OCI-LY1 (cell line): ENCODE measurements at regions not wholly inside any gene's neighbourhood (a gene's known extent, or its start where the extent isn't known, plus 50 kb on each side); places are given as distances from the start of the nearest gene placed in this dataset.

Source experiments
- H2AFZ ChIP-seq: fragments of 200-600 bp; sonication (generic), shearing (Covaris generic); 2 replicates; pipeline ENCODE4 v1.6.0; 2014; ENCODE audit warnings: antibody characterized with exemption, mild to moderate bottlenecking, low read length
- H3F3A ChIP-seq: fragments of 200-600 bp; sonication (generic), shearing (Covaris generic); 2 replicates; pipeline ENCODE4 v1.6.0; 2014; ENCODE audit warnings: mild to moderate bottlenecking, antibody characterized with exemption, low read length, moderate library complexity; ENCODE audit not compliant: insufficient read depth
- H3K27ac ChIP-seq: fragments of 200-600 bp; sonication (generic); 2 replicates; pipeline ENCODE4 v1.5.1; 2014; ENCODE audit warnings: low read length, mixed run types, mild to moderate bottlenecking, low read depth; ENCODE audit not compliant: poor library complexity, severe bottlenecking
- H3K27me3 ChIP-seq: fragments of 200-600 bp; sonication (generic); 2 replicates; pipeline ENCODE4 v1.6.0; 2014; ENCODE audit warnings: antibody characterized with exemption, mild to moderate bottlenecking, low read length, moderate library complexity; ENCODE audit not compliant: insufficient read depth
- H3K36me3 ChIP-seq: fragments of 200-600 bp; sonication (generic); 2 replicates; pipeline ENCODE4 v1.6.1; 2014; ENCODE audit warnings: mild to moderate bottlenecking, antibody characterized with exemption, low read length, moderate library complexity, mixed read lengths; ENCODE audit not compliant: insufficient read depth
- H3K4me1 ChIP-seq: fragments of 200-600 bp; sonication (generic); 2 replicates; pipeline ENCODE4 v1.5.1; 2014; ENCODE audit warnings: mild to moderate bottlenecking, low read length, moderate library complexity; ENCODE audit not compliant: insufficient read depth, severe bottlenecking
- H3K4me2 ChIP-seq: fragments of 200-600 bp; sonication (generic), shearing (Covaris generic); 2 replicates; pipeline ENCODE4 v1.6.1; 2014; ENCODE audit warnings: low read length
- H3K4me3 ChIP-seq: fragments of 200-600 bp; sonication (generic); 2 replicates; pipeline ENCODE4 v1.5.1; 2014; ENCODE audit warnings: low read length, low read depth, mild to moderate bottlenecking, mixed read lengths; ENCODE audit not compliant: poor library complexity, severe bottlenecking
- H3K79me2 ChIP-seq: fragments of 200-600 bp; shearing (Covaris generic); 2 replicates; pipeline ENCODE4 v1.6.1; 2016; ENCODE audit warnings: mixed run types, low read length, mixed read lengths; ENCODE audit not compliant: insufficient read depth
- H3K9ac ChIP-seq: fragments of 200-600 bp; sonication (generic), shearing (Covaris generic); 2 replicates; pipeline ENCODE4 v1.6.1; 2014; ENCODE audit warnings: mild to moderate bottlenecking, low read length, mixed read lengths
- H3K9me2 ChIP-seq: fragments of 200-600 bp; sonication (generic), shearing (Covaris generic); 2 replicates; pipeline ENCODE4 v1.6.1; 2014; ENCODE audit warnings: low read depth, mild to moderate bottlenecking, low read length, mixed read lengths
- H3K9me3 ChIP-seq: fragments of 200-600 bp; shearing (Covaris generic); 2 replicates; pipeline ENCODE4 v1.6.1; 2014; ENCODE audit warnings: low read length, mixed read lengths
- H4K20me1 ChIP-seq: fragments of 200-600 bp; sonication (generic), shearing (Covaris generic); 2 replicates; pipeline ENCODE4 v1.6.0; 2016; ENCODE audit warnings: mild to moderate bottlenecking, low read length; ENCODE audit not compliant: insufficient read depth
- CTCF ChIP-seq: fragments of 200-600 bp; sonication (generic), shearing (Covaris generic); IDR thresholded peaks from 2 replicates; pipeline ENCODE4 v1.5.1; 2017; ENCODE audit warnings: mild to moderate bottlenecking, antibody characterized with exemption, low read length, moderate library complexity, mixed read lengths
- EZH2 ChIP-seq: fragments of 200-600 bp; sonication (generic), shearing (Covaris generic); IDR thresholded peaks from 2 replicates; pipeline ENCODE4 v1.8.0; 2017; ENCODE audit warnings: borderline replicate concordance, mixed run types, mild to moderate bottlenecking, antibody characterized with exemption, low read length, moderate library complexity, mixed read lengths

- H3K9me3 ChIP-seq: no peaks in the 10 kb centered on the region
- H3F3A ChIP-seq: no peaks in the 10 kb centered on the region
- no peak overlapping the region for H3K9ac ChIP-seq
- H3K9me2 ChIP-seq: no peaks in the 10 kb centered on the region
- no peaks in the 10 kb centered on the region for H3K27me3 ChIP-seq
- H3K4me1 ChIP-seq: no peaks in the 10 kb centered on the region
- no peaks in the 10 kb centered on the region for H3K79me2 ChIP-seq
- no peak overlapping the region for H3K27ac ChIP-seq
- no peak overlapping the region for H3K4me2 ChIP-seq
- no peak overlapping the region for H2AFZ ChIP-seq
- H3K36me3 ChIP-seq: no peaks in the 10 kb centered on the region
- no peak overlapping the region for H3K4me3 ChIP-seq
- H4K20me1 ChIP-seq: no peaks in the 10 kb centered on the region
- TF ChIP-seq EZH2 (no peak), CTCF (no peak)
These were observed 120.5 kb upstream of the HS6ST1 start for GRCh38 chr2:128439031-128439790.

DNA sequence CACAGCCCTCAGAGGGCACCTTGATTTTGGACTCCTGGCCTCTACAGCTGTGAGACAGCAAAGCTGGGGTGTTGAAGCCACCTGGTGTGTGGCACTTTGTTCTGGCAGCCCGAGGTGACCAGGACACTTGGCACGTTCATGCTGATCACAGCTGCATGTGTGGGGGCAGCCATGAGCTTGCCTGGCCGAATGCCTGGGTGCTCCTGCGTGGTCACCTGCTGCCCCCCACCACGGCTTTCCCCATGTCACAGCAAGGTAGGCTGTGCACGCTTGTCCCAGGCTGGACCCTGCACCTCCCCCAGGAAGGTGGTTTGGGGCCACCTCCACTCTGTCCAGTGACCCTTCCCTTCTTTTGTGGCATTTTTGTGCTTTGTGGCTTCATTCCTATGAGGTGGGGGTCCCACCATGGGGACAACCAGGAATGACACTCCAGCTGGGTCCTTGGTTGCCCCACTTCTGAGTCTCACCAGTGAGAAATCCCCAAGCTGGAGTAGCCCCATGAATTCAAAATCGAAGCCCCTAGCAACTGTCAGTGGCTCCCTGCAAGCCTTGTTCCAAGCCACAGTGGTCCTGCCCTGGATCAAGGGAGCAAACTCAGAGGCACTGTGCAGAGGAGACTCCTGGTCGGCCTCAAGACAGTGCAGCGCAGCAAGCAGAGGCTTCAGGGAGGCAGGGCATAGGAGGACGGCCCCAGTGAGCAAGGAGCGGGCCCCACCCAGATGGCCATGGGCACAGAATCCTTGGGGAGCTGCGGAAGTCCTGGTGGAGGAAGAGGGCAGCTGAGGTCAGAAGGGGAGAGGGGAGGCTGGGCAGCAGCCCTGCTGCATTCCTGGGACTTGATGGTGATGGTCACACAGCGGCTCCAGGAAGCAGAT is 121.4 kb upstream of the HS6ST1 start:
- H3K4me3 ChIP-seq: no peak overlapping the region
- H3K9ac ChIP-seq: no peak overlapping the region
- no peak overlapping the region for H2AFZ ChIP-seq
- no peak overlapping the region for H3K27ac ChIP-seq
- H4K20me1 ChIP-seq: no peaks in the 10 kb centered on the region
- H3K4me1 ChIP-seq: no peaks in the 10 kb centered on the region
- no peak overlapping the region for H3K4me2 ChIP-seq
- TF ChIP-seq EZH2: no peak
- TF ChIP-seq CTCF: no peak
- H3K79me2 ChIP-seq: no peaks in the 10 kb centered on the region
- no peaks in the 10 kb centered on the region for H3F3A ChIP-seq
- no peaks in the 10 kb centered on the region for H3K36me3 ChIP-seq
- H3K9me3 ChIP-seq: no peaks in the 10 kb centered on the region
- no peaks in the 10 kb centered on the region for H3K9me2 ChIP-seq
- H3K27me3 ChIP-seq: no peaks in the 10 kb centered on the region

DNA sequence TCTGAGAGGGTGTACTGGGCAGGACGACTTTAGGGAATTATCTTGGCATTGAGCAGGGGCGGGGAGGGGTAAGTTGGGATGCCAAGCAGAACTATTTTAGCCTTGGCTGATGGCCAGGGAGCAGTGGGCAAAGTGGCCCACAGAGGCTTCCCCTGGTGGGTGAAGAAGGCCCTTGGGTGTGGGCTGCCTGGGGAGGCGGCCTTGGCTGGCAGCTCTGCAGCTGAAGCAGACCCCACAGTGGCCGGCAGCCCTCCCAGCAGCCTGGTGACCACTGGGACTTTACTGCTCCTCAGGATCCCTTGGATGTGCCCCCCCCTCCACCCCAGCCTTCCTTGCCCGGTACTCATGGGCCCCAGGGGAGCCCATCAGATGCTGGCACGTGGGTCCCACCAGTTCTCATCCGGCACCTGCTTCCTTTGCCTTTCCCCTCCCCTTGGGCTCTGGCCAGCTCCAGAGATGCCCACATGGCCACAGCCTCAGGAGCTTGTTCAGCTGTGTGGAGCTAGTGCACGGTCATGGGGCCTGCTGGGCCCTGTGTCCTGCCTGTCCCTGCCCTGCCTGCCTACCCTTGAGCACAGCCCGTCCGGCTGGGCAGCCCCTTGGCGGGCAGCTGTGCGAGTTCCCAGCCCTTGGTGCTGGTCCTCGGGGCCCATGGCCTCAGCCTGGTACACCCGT is 122.1 kb upstream of the HS6ST1 start:
- Histone ChIP-seq H3K4me3 (no peak overlapping the region), H3K9me2 (no peaks in the 10 kb centered on the region), H3F3A (no peaks in the 10 kb centered on the region), H2AFZ (no peak overlapping the region), H3K79me2 (no peaks in the 10 kb centered on the region), H3K9me3 (no peaks in the 10 kb centered on the region), H4K20me1 (no peaks in the 10 kb centered on the region), H3K27ac (no peak overlapping the region), H3K9ac (no peak overlapping the region), H3K27me3 (no peaks in the 10 kb centered on the region), H3K4me1 (no peaks in the 10 kb centered on the region), H3K36me3 (no peaks in the 10 kb centered on the region), H3K4me2 (no peak overlapping the region)
- no peak for TF ChIP-seq CTCF
- TF ChIP-seq EZH2: no peak
